CD4-positive, CD25-positive, alpha-beta regulatory T cell (primary cell): ENCODE measurements at regions not wholly inside any gene's neighbourhood (a gene's known extent, or its start where the extent isn't known, plus 50 kb on each side); places are given as distances from the start of the nearest gene placed in this dataset.

ENCODE experiments used
- ATAC-seq, 2 donors: fragments of 150-1000 bp; cut with Tn5 transposase; one replicate each; pipeline ENCODE4 v1.10.0; 2021; ENCODE audit warnings: low read depth in 2 of 2, moderate number of reproducible peaks in 2 of 2, moderate library complexity in 1 of 2
- DNase-seq, 3 donors: peaks; one replicate each; pipeline versions ENCODE4 v3.0.0 to v3.0.0-alpha.2; 2012 to 2022; ENCODE audit warnings: mixed read lengths in 1 of 3
- H3K27ac ChIP-seq: one replicate; pipeline ENCODE4 v1.7.0; 2013; ENCODE audit warnings: mild to moderate bottlenecking, low read length; ENCODE audit not compliant: insufficient read depth, poor library complexity, severe bottlenecking
- H3K27me3 ChIP-seq: one replicate; pipeline ENCODE4 v1.7.0; 2013; ENCODE audit warnings: low read length; ENCODE audit not compliant: control insufficient read depth, insufficient read depth
- H3K36me3 ChIP-seq: one replicate; pipeline ENCODE4 v1.7.0; 2013; ENCODE audit warnings: mild to moderate bottlenecking, low read length, moderate library complexity; ENCODE audit not compliant: control insufficient read depth, insufficient read depth
- H3K4me1 ChIP-seq: 2 replicates; pipeline ENCODE4 v1.7.0; 2013; ENCODE audit warnings: mild to moderate bottlenecking, low read length; ENCODE audit not compliant: insufficient read depth, control insufficient read depth, poor library complexity, severe bottlenecking
- H3K4me3 ChIP-seq: one replicate; pipeline ENCODE4 v1.7.0; 2013; ENCODE audit warnings: low read depth, mild to moderate bottlenecking, low read length, moderate library complexity
- H3K9me3 ChIP-seq, 2 experiments: 1 replicate in 1 of 2; 2 replicates in 1 of 2; pipeline ENCODE4 v1.7.0; 2013; ENCODE audit warnings: low read length in 2 of 2, mild to moderate bottlenecking in 1 of 2, moderate library complexity in 1 of 2; ENCODE audit not compliant: control insufficient read depth in 2 of 2
- H3K27ac Mint-ChIP-seq, 3 donors: one replicate each; pipeline ENCODE4 v1.8.0; 2020 to 2022; ENCODE audit warnings: mild to moderate bottlenecking in 3 of 3, mixed read lengths in 3 of 3, moderate library complexity in 2 of 3
- H3K27me3 Mint-ChIP-seq: one replicate; pipeline ENCODE4 v1.8.0; 2022; ENCODE audit warnings: mild to moderate bottlenecking, mixed read lengths
- H3K36me3 Mint-ChIP-seq: one replicate; pipeline ENCODE4 v1.8.0; 2020; ENCODE audit warnings: mixed read lengths
- H3K4me1 Mint-ChIP-seq, 4 donors: one replicate each; pipeline ENCODE4 v1.8.0; 2020 to 2022; ENCODE audit warnings: mixed read lengths in 4 of 4, mild to moderate bottlenecking in 1 of 4
- H3K4me3 Mint-ChIP-seq, 4 donors: one replicate each; pipeline ENCODE4 v1.8.0; 2020 to 2022; ENCODE audit warnings: mild to moderate bottlenecking in 4 of 4, mixed read lengths in 4 of 4, moderate library complexity in 3 of 4
- H3K9me3 Mint-ChIP-seq, 7 donors: one replicate each; pipeline ENCODE4 v1.8.0; 2020 to 2022; ENCODE audit warnings: mixed read lengths in 7 of 7, mild to moderate bottlenecking in 3 of 7, moderate library complexity in 2 of 7

GRCh38 chr11:33646629-33647028 is 54.0 kb downstream of the C11orf91 start:
- no peaks in the 10 kb centered on the region for H3K27me3 ChIP-seq
- Mint-ChIP-seq H3K9me3 (peaks cover 0 to 3% (median 0%) of the 10 kb centered on the region in 7 donors), H3K27ac (no peak overlapping the region), H3K36me3 (no peaks in the 10 kb centered on the region), H3K4me3 (no peak overlapping the region), H3K4me1 (no peaks in the 10 kb centered on the region), H3K27me3 (peaks cover 5% of the 10 kb centered on the region)
- H3K4me1 ChIP-seq: no peaks in the 10 kb centered on the region
- no peaks in the 10 kb centered on the region for H3K9me3 ChIP-seq
- no peak overlapping the region for H3K27ac ChIP-seq
- ATAC-seq: no peak
- H3K36me3 ChIP-seq: no peaks in the 10 kb centered on the region
- no peak overlapping the region for H3K4me3 ChIP-seq
- DNase-seq: no peak

- Mint-ChIP-seq H3K4me1 (no peaks in the 10 kb centered on the region), H3K27me3 (peaks cover 5% of the 10 kb centered on the region)
Measured at GRCh38 chr11:33646168-33646567, 54.5 kb downstream of the C11orf91 start.

GRCh38 chr11:33645686-33646085 is 54.9 kb downstream of the C11orf91 start:
- peaks cover under 1% of the 10 kb centered on the region for H3K27me3 Mint-ChIP-seq
- Histone ChIP-seq H3K36me3 (no peaks in the 10 kb centered on the region), H3K27me3 (no peaks in the 10 kb centered on the region), H3K9me3 (no peaks in the 10 kb centered on the region), H3K4me3 (no peak overlapping the region), H3K27ac (no peak overlapping the region), H3K4me1 (no peaks in the 10 kb centered on the region)
- DNase-seq (no peak), ATAC-seq (no peak)
- no peaks in the 10 kb centered on the region for H3K4me1 Mint-ChIP-seq
- H3K9me3 Mint-ChIP-seq: peaks cover 0 to 3% (median 0%) of the 10 kb centered on the region in 7 donors
- no peaks in the 10 kb centered on the region for H3K36me3 Mint-ChIP-seq
- no peak overlapping the region for H3K4me3 Mint-ChIP-seq
- no peak overlapping the region for H3K27ac Mint-ChIP-seq

More at GRCh38 chr11:33646168-33646567, 54.5 kb downstream of the C11orf91 start:
- Histone ChIP-seq H3K4me3 (no peak overlapping the region), H3K27me3 (no peaks in the 10 kb centered on the region), H3K9me3 (no peaks in the 10 kb centered on the region), H3K4me1 (no peaks in the 10 kb centered on the region), H3K27ac (no peak overlapping the region), H3K36me3 (no peaks in the 10 kb centered on the region)
- no peak for ATAC-seq
- Mint-ChIP-seq H3K4me3 (no peak overlapping the region), H3K27ac (no peak overlapping the region), H3K36me3 (no peaks in the 10 kb centered on the region), H3K9me3 (peaks cover 0 to 3% (median 0%) of the 10 kb centered on the region in 7 donors)
- no peak for DNase-seq

- no peaks in the 10 kb centered on the region for H3K36me3 Mint-ChIP-seq
- no peaks in the 10 kb centered on the region for H3K4me1 ChIP-seq
- peaks cover 4% of the 10 kb centered on the region for H3K27me3 Mint-ChIP-seq
- H3K36me3 ChIP-seq: no peaks in the 10 kb centered on the region
- H3K4me3 ChIP-seq: no peak overlapping the region
- H3K9me3 Mint-ChIP-seq: peaks cover 0 to 6% (median 0%) of the 10 kb centered on the region in 7 donors
- no peaks in the 10 kb centered on the region for H3K27me3 ChIP-seq
- no peaks in the 10 kb centered on the region for H3K4me1 Mint-ChIP-seq
- H3K27ac Mint-ChIP-seq: no peak overlapping the region
- no peak overlapping the region for H3K27ac ChIP-seq
- no peak for DNase-seq
- H3K4me3 Mint-ChIP-seq: no peak overlapping the region
- no peak for ATAC-seq
- H3K9me3 ChIP-seq: no peaks in the 10 kb centered on the region
Measured at GRCh38 chr11:33643167-33643824, 57.3 kb downstream of the C11orf91 start.

- Histone ChIP-seq H3K4me3 (no peak overlapping the region), H3K36me3 (no peaks in the 10 kb centered on the region), H3K27me3 (peaks cover 3% of the 10 kb centered on the region), H3K9me3 (no peaks in the 10 kb centered on the region), H3K27ac (no peak overlapping the region), H3K4me1 (no peaks in the 10 kb centered on the region)
- Mint-ChIP-seq H3K9me3 (peaks cover 0 to 6% (median 0%) of the 10 kb centered on the region in 7 donors), H3K36me3 (no peaks in the 10 kb centered on the region), H3K4me1 (no peaks in the 10 kb centered on the region), H3K4me3 (no peak overlapping the region), H3K27me3 (peaks cover 4% of the 10 kb centered on the region), H3K27ac (no peak overlapping the region)
- ATAC-seq (no peak), DNase-seq (no peak)
Measured at GRCh38 chr11:33642461-33643166, 58.0 kb downstream of the C11orf91 start.

- H3K4me1 ChIP-seq: no peaks in the 10 kb centered on the region
- H3K27ac ChIP-seq: no peak overlapping the region
- ATAC-seq (no peak), DNase-seq (no peak)
- no peak overlapping the region for H3K4me3 ChIP-seq
- no peaks in the 10 kb centered on the region for H3K9me3 ChIP-seq
- peaks cover 4% of the 10 kb centered on the region for H3K27me3 Mint-ChIP-seq
- peaks cover 4% of the 10 kb centered on the region for H3K27me3 ChIP-seq
- H3K36me3 Mint-ChIP-seq: no peaks in the 10 kb centered on the region
- H3K4me3 Mint-ChIP-seq: no peak overlapping the region
- H3K4me1 Mint-ChIP-seq: no peaks in the 10 kb centered on the region
- H3K27ac Mint-ChIP-seq: no peak overlapping the region
- no peaks in the 10 kb centered on the region for H3K36me3 ChIP-seq
- peaks cover 0 to 6% (median 0%) of the 10 kb centered on the region in 7 donors for H3K9me3 Mint-ChIP-seq
Measured at GRCh38 chr11:33640730-33641371, 59.8 kb downstream of the C11orf91 start.

- Histone ChIP-seq H3K36me3 (no peaks in the 10 kb centered on the region), H3K27ac (no peak overlapping the region), H3K9me3 (no peaks in the 10 kb centered on the region), H3K27me3 (peaks cover 4% of the 10 kb centered on the region), H3K4me1 (no peaks in the 10 kb centered on the region), H3K4me3 (no peak overlapping the region)
- no peak for ATAC-seq
- H3K36me3 Mint-ChIP-seq: no peaks in the 10 kb centered on the region
- peaks cover 4% of the 10 kb centered on the region for H3K27me3 Mint-ChIP-seq
- H3K4me1 Mint-ChIP-seq: no peaks in the 10 kb centered on the region
- peaks cover 0 to 6% (median 1%) of the 10 kb centered on the region in 7 donors for H3K9me3 Mint-ChIP-seq
- DNase-seq: no peak
- no peak overlapping the region for H3K27ac Mint-ChIP-seq
- H3K4me3 Mint-ChIP-seq: no peak overlapping the region
Measured at GRCh38 chr11:33638608-33639007, 62.0 kb downstream of the C11orf91 start.
